GM10266 (cell line): ENCODE measurements at regions not wholly inside any gene's neighbourhood (a gene's known extent, or its start where the extent isn't known, plus 50 kb on each side); places are given as distances from the start of the nearest gene placed in this dataset.

Source experiments
- DNase-seq: peaks from one replicate; pipeline ENCODE4 v3.0.0; 2012; ENCODE audit errors: extremely low spot score
- TF ChIP-seq, protein P1 (sequence below): IDR thresholded peaks from 2 replicates; pipeline ENCODE4 v1.5.1; 2012; ENCODE audit warnings: mild to moderate bottlenecking, low read depth; ENCODE audit not compliant: control insufficient read depth, insufficient read depth; ENCODE audit errors: missing control alignments

DNA sequence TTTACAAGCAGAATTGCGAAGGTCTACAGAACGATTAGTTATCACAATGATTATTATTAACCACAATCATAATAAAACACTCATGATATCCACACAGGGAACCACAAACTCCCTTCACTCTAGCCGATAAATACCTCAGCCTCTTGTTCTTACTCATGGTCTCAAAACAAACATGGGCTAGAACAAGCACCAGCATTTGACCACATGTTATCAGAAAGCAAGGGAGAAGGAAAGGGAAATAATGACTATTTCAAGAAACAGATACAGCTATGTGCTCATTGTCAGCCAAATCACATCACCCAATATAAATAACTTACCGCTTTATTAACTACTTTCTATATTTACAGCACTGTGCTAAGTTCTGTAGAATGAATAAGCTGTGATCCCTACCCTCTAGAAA lies 663.2 kb upstream of the HTR2C start:
- TF ChIP-seq, protein P1, sequence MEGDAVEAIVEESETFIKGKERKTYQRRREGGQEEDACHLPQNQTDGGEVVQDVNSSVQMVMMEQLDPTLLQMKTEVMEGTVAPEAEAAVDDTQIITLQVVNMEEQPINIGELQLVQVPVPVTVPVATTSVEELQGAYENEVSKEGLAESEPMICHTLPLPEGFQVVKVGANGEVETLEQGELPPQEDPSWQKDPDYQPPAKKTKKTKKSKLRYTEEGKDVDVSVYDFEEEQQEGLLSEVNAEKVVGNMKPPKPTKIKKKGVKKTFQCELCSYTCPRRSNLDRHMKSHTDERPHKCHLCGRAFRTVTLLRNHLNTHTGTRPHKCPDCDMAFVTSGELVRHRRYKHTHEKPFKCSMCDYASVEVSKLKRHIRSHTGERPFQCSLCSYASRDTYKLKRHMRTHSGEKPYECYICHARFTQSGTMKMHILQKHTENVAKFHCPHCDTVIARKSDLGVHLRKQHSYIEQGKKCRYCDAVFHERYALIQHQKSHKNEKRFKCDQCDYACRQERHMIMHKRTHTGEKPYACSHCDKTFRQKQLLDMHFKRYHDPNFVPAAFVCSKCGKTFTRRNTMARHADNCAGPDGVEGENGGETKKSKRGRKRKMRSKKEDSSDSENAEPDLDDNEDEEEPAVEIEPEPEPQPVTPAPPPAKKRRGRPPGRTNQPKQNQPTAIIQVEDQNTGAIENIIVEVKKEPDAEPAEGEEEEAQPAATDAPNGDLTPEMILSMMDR: no peak
- no peak for DNase-seq

DNA sequence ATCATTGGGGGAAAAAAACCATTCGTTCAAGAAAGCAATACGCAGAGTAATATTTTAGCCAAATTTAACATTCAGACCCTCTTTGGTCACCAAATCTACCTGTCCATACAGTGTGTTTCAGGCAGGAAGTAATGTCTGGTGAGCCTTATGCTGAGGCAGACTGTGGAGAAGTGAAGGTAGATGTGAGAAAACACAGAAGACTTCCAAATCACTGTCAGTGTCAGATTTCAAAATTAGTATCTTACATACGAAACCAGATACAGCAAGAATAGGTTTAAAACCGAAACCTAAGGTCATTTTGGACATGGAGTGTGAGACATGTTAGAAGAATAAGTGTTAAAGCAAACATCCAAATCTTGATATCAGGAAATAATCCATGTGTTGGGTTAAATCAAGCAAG lies 664.5 kb upstream of the HTR2C start:
- no peak for DNase-seq
- TF ChIP-seq, protein P1: no peak

DNA sequence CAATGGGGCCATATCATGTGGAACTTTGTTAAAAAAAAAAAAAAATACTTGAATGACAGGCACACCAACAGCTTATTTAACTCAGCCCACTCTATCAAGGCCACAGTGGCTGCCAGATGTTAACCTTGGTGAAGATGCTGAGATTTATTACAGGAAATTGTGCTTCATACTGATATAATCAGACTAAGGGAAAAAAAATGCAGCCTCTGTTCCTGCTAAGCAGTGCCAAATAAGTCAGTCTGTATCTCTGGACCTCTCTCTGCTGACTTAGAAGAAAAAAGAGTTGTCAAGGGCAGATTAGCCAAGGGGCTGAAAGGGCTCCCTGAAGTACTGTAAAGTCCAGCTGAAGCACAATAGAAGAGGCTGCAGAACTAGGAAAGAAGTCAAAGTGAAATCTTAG lies 677.7 kb upstream of the HTR2C start:
- TF ChIP-seq, protein P1: no peak
- no peak for DNase-seq

- TF ChIP-seq, protein P1: no peak
- DNase-seq: no peak
Observed at GRCh38 chrX:113892891-113893290, 691.0 kb upstream of the HTR2C start.

DNA sequence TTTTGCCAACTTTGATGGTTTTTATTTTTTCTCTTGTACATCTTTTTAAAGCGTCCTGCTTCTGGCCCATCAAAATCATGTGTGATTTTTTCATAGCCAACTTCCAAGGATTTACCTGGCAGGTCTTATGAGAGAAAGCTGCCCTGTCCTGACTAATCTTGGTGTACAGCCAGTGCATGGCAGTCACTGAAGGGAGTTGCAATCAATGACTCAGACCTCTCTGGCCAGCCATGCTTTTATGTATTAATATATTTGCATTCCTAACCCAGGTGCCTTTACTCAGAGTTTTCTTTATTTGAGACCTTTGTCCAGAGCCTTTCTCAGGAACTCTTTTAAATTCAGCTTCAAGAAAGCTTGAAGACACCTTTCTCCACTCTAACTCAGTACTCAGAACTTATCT lies 691.5 kb upstream of the HTR2C start:
- DNase-seq: no peak
- TF ChIP-seq, protein P1: no peak

DNA sequence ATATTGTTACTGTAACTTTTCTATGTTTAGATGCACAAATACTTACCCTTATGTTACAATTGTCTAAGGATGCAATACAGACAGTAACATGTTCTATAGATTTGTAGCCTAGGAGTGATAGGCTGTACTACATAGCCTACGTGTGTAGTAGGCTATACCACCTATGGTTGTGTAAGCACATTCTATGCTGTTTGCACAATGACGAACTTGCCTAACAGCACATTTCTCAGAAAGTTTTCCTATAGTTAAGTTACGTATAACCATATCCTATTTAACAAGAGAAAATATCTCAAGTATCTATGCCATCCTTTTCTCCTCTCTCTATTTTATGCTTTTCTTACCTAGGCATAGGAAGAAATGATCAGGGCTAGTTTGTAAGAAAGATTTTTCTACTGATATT lies 710.8 kb upstream of the HTR2C start:
- TF ChIP-seq, protein P1: no peak
- no peak for DNase-seq

GRCh38 chrX:113868711-113869110 lies 715.2 kb upstream of the HTR2C start:
- no peak for DNase-seq
- TF ChIP-seq, protein P1: no peak
